Stimulated activated effector memory CD8-positive, alpha-beta T cell treated with anti-CD3 and anti-CD28 coated beads, Interleukin-12 subunit alpha, Interleukin-12 subunit beta, amount 100 ng/mL, for 72 hours (primary cell): ENCODE measurements at regions not wholly inside any gene's neighbourhood (a gene's known extent, or its start where the extent isn't known, plus 50 kb on each side); places are given as distances from the start of the nearest gene placed in this dataset.

ENCODE experiments used
- ATAC-seq: fragments of 150-1000 bp; cut with Tn5 transposase; 2 replicates; pipeline ENCODE4 v1.10.0; 2021
- DNase-seq, 2 donors: peaks; one replicate each; pipeline ENCODE4 v3.0.0; 2021 to 2022; ENCODE audit warnings: low spot score in 2 of 2
- H3K27ac Mint-ChIP-seq: one replicate; pipeline ENCODE4 v1.8.0; 2022; ENCODE audit warnings: mild to moderate bottlenecking, mixed read lengths
- H3K36me3 Mint-ChIP-seq: one replicate; pipeline ENCODE4 v1.8.0; 2022; ENCODE audit warnings: mild to moderate bottlenecking, mixed read lengths
- H3K4me1 Mint-ChIP-seq: one replicate; pipeline ENCODE4 v1.8.0; 2022; ENCODE audit warnings: mixed read lengths
- H3K4me3 Mint-ChIP-seq: one replicate; pipeline ENCODE4 v1.8.0; 2022; ENCODE audit warnings: mild to moderate bottlenecking, mixed read lengths
- H3K9me3 Mint-ChIP-seq: one replicate; pipeline ENCODE4 v1.8.0; 2022; ENCODE audit warnings: mixed read lengths

GRCh38 chrX:81996166-81996565 is 794.3 kb downstream of the SH3BGRL start:
- DNase-seq: no peak
- no peaks in the 10 kb centered on the region for H3K36me3 Mint-ChIP-seq
- H3K9me3 Mint-ChIP-seq: peaks cover 7% of the 10 kb centered on the region
- H3K4me1 Mint-ChIP-seq: no peaks in the 10 kb centered on the region
- no peak overlapping the region for H3K27ac Mint-ChIP-seq
- no peak for ATAC-seq
- H3K4me3 Mint-ChIP-seq: no peak overlapping the region

- Mint-ChIP-seq H3K4me1 (no peaks in the 10 kb centered on the region), H3K4me3 (no peak overlapping the region)
These were observed 827.8 kb downstream of the SH3BGRL start for GRCh38 chrX:82029571-82030218.

GRCh38 chrX:82031250-82031649 is 829.3 kb downstream of the SH3BGRL start:
- ATAC-seq: no peak
- Mint-ChIP-seq H3K4me3 (no peak overlapping the region), H3K36me3 (no peaks in the 10 kb centered on the region), H3K4me1 (no peaks in the 10 kb centered on the region), H3K27ac (no peak overlapping the region), H3K9me3 (peaks cover 4% of the 10 kb centered on the region)
- DNase-seq: no peak

More at GRCh38 chrX:82029571-82030218, 827.8 kb downstream of the SH3BGRL start:
- H3K27ac Mint-ChIP-seq: no peak overlapping the region
- no peak for DNase-seq
- peaks cover 4% of the 10 kb centered on the region for H3K9me3 Mint-ChIP-seq
- H3K36me3 Mint-ChIP-seq: no peaks in the 10 kb centered on the region
- no peak for ATAC-seq

GRCh38 chrX:82038793-82039192 is 836.9 kb downstream of the SH3BGRL start:
- Mint-ChIP-seq H3K4me1 (no peaks in the 10 kb centered on the region), H3K4me3 (no peak overlapping the region), H3K27ac (no peak overlapping the region), H3K9me3 (no peaks in the 10 kb centered on the region), H3K36me3 (no peaks in the 10 kb centered on the region)
- ATAC-seq (no peak), DNase-seq (no peak)

DNA sequence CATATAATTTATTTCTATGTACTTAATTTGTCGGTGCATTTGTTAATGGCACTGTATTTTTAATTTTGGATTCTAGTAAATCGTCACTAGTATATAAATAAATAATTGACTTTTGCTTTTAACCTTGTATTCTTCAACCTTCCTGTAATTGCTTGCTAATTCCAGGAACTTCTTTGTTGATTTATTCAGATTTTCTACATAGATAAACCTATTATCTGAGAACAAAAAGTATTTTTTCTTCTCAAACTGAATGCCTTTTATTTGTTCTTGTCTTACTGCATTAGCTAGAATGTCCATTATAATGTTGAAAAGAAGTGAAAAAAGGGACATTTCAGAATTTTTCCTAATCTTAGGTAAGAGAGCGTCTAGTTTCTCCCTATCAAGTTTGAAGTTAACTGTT is 839.1 kb downstream of the SH3BGRL start:
- no peak for ATAC-seq
- no peak overlapping the region for H3K27ac Mint-ChIP-seq
- H3K4me3 Mint-ChIP-seq: no peak overlapping the region
- no peaks in the 10 kb centered on the region for H3K9me3 Mint-ChIP-seq
- H3K4me1 Mint-ChIP-seq: no peaks in the 10 kb centered on the region
- no peak for DNase-seq
- no peaks in the 10 kb centered on the region for H3K36me3 Mint-ChIP-seq

- DNase-seq (no peak), ATAC-seq (no peak)
- Mint-ChIP-seq H3K9me3 (no peaks in the 10 kb centered on the region), H3K4me1 (no peaks in the 10 kb centered on the region), H3K27ac (no peak overlapping the region), H3K36me3 (no peaks in the 10 kb centered on the region), H3K4me3 (no peak overlapping the region)
These were observed 856.8 kb downstream of the SH3BGRL start for GRCh38 chrX:82058728-82059127.

GRCh38 chrX:82070948-82071347 is 869.0 kb downstream of the SH3BGRL start:
- ATAC-seq (no peak), DNase-seq (no peak)
- Mint-ChIP-seq H3K9me3 (peaks cover 7% of the 10 kb centered on the region), H3K4me1 (no peaks in the 10 kb centered on the region), H3K36me3 (no peaks in the 10 kb centered on the region), H3K4me3 (no peak overlapping the region), H3K27ac (no peak overlapping the region)

GRCh38 chrX:82081027-82081426 is 879.1 kb downstream of the SH3BGRL start:
- DNase-seq: no peak
- Mint-ChIP-seq H3K9me3 (peaks cover 4% of the 10 kb centered on the region), H3K36me3 (no peaks in the 10 kb centered on the region), H3K4me1 (no peaks in the 10 kb centered on the region), H3K4me3 (no peak overlapping the region), H3K27ac (no peak overlapping the region)
- ATAC-seq: no peak

DNA sequence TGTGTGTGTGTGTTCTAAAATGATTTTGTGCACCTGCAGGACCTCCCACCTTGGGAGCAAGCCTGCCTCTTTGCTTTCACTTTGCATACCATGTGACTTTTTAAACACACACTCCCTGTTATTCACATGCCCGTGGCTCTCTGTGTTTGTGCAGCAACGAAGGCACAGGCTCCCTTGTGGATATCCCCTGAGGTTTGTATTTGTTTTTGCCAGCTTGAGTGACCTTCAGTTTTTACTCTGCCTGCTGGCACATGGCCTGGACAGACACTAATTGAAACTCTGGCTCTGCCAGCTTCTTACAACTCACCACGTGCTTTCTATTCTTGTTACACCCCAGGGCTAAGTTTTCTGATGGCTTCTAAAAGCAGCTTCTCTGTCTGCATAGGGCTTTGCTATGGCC is 885.8 kb downstream of the SH3BGRL start:
- H3K4me3 Mint-ChIP-seq: no peak overlapping the region
- H3K9me3 Mint-ChIP-seq: no peaks in the 10 kb centered on the region

DNA sequence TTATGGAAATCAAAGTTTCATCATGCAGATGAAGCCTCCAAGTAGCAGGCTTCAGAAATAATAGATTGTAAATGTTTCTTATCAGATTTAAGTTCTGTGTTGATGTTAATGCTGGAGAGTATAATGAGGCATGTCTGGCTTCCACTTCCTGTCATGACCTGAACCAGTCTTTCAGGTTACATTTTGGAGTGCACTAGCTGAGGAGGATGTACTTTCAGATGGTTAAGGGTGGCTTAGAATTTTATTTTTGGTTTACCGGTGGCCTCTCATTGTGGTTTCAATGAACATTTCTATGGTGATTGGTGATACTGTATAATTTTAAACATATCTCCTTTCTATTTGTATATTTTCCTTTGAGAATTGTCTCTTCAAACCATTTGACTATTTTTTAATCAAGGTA is 890.4 kb downstream of the SH3BGRL start:
- no peaks in the 10 kb centered on the region for H3K9me3 Mint-ChIP-seq
- no peaks in the 10 kb centered on the region for H3K36me3 Mint-ChIP-seq
- ATAC-seq: peak; percentile 43
- DNase-seq: no peak
- peak overlapping the region; percentile 37 for H3K27ac Mint-ChIP-seq
- no peak overlapping the region for H3K4me3 Mint-ChIP-seq
- peaks cover 5% of the 10 kb centered on the region for H3K4me1 Mint-ChIP-seq

More for the DNA sequence above, 885.8 kb downstream of the SH3BGRL start:
- no peak for ATAC-seq
- DNase-seq: no peak
- Mint-ChIP-seq H3K27ac (no peak overlapping the region), H3K36me3 (no peaks in the 10 kb centered on the region), H3K4me1 (peaks cover 6% of the 10 kb centered on the region)

- no peaks in the 10 kb centered on the region for H3K36me3 Mint-ChIP-seq
- no peak for DNase-seq
- H3K9me3 Mint-ChIP-seq: peaks cover 2% of the 10 kb centered on the region
- no peak for ATAC-seq
- no peak overlapping the region for H3K27ac Mint-ChIP-seq
- H3K4me1 Mint-ChIP-seq: no peaks in the 10 kb centered on the region
- no peak overlapping the region for H3K4me3 Mint-ChIP-seq
These were observed 923.2 kb downstream of the SH3BGRL start for GRCh38 chrX:82125103-82125502.

DNA sequence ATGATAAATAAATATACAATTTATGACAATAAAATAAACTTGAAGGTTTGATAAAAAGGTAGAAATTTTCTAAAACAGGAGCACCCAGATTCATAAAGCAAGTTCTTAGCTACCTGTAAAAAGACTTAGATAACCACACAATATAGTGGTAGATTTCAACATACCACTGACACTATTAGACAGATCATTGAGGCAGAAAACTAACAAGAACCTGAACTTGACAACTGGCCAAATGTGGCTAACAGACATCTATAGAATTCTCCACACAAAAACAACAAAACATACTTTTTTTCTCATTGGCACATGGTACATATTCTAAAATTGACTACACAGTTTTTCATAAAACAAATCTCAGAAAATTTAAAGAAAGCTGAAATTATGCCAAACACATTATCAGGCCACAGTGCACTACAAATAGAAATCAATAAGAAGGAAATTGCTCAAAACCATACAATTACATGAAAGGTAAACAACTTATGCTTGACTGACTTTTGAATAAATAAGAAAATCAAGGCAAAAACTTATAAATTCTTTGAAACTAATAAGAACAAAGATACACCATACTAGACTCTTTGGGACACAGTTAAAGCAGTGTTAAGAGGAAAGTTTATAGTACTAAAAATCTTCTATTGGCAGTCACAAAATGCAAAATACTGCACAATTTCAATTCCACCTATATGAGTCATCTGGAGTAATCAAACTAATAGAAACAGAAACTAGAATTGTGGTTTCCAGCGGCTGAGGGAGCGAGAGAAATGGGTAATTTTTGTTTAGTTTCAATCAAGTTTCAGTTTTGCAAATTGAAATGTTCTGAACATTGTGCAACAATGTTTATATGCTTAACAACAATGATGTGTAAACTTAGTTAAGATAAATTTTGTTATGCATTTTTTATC is 925.6 kb downstream of the SH3BGRL start:
- DNase-seq (no peak), ATAC-seq (peak; percentile 58)
- H3K27ac Mint-ChIP-seq: no peak overlapping the region
- H3K36me3 Mint-ChIP-seq: no peaks in the 10 kb centered on the region
- H3K4me1 Mint-ChIP-seq: no peaks in the 10 kb centered on the region
- no peak overlapping the region for H3K4me3 Mint-ChIP-seq
- H3K9me3 Mint-ChIP-seq: peaks cover under 1% of the 10 kb centered on the region

DNA sequence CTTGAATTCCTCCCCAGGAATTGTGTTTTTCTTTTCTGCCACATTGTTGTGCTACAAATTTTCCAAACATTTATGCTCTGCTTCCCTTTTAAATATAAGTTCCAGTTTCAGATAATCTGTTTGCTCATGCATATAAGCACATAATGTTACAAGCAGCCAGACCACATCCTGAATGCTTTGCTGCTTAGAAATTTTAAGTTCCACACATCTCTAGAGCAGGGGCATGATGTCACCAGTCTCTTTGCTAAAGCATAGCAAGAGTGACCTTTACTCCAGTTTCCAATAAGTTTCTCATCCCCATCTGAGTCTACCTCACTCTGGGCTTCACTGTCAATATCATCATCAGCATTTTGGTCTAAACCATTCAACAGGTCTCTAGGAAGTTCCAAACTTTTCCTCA is 932.5 kb downstream of the SH3BGRL start:
- no peaks in the 10 kb centered on the region for H3K4me1 Mint-ChIP-seq
- ATAC-seq (no peak), DNase-seq (no peak)
- H3K4me3 Mint-ChIP-seq: no peak overlapping the region
- H3K27ac Mint-ChIP-seq: no peak overlapping the region
- H3K36me3 Mint-ChIP-seq: no peaks in the 10 kb centered on the region
- peaks cover 3% of the 10 kb centered on the region for H3K9me3 Mint-ChIP-seq

- Mint-ChIP-seq H3K4me3 (no peak overlapping the region), H3K4me1 (peaks cover 6% of the 10 kb centered on the region), H3K36me3 (no peaks in the 10 kb centered on the region), H3K27ac (no peak overlapping the region), H3K9me3 (peaks cover 6% of the 10 kb centered on the region)
- DNase-seq (no peak), ATAC-seq (no peak)
These were observed 940.0 kb downstream of the SH3BGRL start for GRCh38 chrX:82141942-82142341.

DNA sequence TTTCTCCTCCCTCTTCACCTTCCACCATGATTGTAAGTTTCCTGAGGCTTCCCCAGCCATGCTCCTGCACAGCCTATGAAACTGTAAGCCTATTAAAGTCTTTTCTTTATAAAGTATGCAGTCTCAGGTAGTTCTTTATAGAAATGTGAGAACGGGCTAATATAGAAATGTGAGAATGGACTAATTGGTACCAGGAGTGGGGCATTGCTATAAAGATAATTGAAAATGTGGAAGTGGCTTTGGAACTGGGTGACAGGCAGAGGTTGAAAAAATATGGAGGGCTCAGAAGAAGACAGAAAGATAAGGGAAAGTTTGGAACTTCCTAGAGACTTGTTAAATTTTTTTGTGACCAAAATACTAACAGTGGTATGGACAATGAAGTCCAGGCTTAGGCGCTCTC is 959.3 kb downstream of the SH3BGRL start:
- DNase-seq (no peak), ATAC-seq (no peak)
- H3K27ac Mint-ChIP-seq: no peak overlapping the region
- no peaks in the 10 kb centered on the region for H3K9me3 Mint-ChIP-seq
- H3K36me3 Mint-ChIP-seq: no peaks in the 10 kb centered on the region
- H3K4me1 Mint-ChIP-seq: no peaks in the 10 kb centered on the region
- no peak overlapping the region for H3K4me3 Mint-ChIP-seq

DNA sequence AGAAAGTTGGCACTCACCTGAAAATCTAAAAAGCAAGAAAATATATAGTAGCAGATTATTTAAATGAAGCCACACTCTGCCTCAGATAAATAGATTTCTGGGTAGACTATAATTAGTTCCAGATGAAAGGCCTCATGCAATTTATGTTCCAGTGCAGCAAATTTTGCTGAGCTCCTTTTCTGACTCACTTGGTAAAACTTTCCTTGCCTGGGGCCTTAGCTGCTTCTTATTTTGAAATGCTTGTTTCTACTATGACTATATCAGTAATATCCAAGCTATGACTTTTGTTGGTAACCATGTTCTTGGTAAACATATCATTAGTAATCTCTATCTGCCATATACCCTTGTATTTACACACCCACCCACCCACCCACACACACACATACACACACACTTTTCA is 961.8 kb downstream of the SH3BGRL start:
- Mint-ChIP-seq H3K9me3 (no peaks in the 10 kb centered on the region), H3K4me3 (no peak overlapping the region), H3K27ac (no peak overlapping the region), H3K4me1 (no peaks in the 10 kb centered on the region), H3K36me3 (no peaks in the 10 kb centered on the region)
- no peak for ATAC-seq
- no peak for DNase-seq
